ENCODE measurements at regions not wholly inside any gene's neighbourhood (a gene's known extent, or its start where the extent isn't known, plus 50 kb on each side); places are given as distances from the start of the nearest gene placed in this dataset.
A peak's percentile ranks its signal among the peaks of the same experiment; 100 is the strongest.
"Not testable (repeated sequence)": the region's sequence is repeated elsewhere in the genome, so short reads cannot be mapped to it uniquely, and the experiment has no call there.

DNA sequence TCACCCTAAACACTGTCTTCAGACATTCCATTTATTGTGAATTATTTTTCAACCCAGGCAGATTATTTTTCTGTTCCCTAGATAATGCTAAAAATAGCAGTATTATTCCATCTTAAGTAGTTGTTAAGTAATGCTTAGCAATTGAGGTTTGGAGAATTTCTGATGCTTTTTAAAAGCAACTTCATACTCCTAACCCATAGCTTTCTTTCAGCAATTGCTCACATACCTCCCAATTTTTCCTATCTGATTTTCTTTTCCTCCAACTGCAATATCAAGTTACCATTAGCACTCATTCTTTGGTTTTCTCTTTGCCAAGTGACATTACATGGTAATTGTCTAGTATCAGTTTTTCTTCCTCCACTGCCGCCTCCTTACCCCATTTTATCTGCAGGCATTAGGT lies 104.7 kb downstream of the GPR85 start:
- no peak for DNase-seq

- DNase-seq = not testable (repeated sequence)
Observed at GRCh38 chr7:112979055-112979454, 107.6 kb downstream of the GPR85 start.

GRCh38 chr7:112977244-112977955 lies 109.2 kb downstream of the GPR85 start:
- not testable (repeated sequence) for DNase-seq

DNA sequence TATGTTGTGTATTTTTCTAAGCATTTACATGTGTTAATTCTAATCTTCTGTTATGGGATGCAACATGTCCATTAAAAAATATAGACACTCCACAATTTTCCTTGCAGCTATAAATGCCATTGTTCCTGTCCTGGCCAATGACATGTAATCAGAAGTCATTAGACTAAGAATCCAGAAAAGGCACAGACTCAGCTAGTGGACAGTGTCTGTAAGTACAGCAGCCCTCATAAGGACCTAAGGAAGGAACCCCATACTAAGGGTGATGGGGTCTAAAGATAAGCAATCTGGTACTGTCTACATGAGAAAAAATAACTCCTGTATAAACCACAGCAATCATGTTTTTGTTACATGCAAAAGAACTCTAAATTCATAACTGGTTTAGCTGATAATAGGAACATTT lies 115.9 kb downstream of the GPR85 start:
- no peak for DNase-seq

GRCh38 chr7:112969946-112970345 lies 116.7 kb downstream of the GPR85 start:
- no peak for DNase-seq

DNA sequence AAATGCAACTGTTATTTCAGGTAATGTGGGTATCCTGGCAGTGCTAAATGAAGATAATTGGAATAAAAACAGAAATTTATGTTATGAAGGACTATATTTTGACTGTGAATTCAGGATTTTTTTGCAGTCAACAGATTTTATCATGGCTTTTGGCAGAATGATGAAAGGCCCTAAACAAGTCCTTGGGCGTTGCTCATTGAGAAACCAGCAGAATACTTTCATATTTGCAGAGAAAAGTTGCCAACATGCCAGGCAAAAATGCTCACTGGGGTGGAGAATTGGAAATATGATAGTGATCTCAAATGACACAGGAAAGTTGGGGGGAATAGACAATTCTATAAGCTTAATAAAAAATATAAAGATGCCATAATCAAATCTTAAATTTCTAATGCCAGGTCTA lies 121.1 kb downstream of the GPR85 start:
- no peak for DNase-seq

DNA sequence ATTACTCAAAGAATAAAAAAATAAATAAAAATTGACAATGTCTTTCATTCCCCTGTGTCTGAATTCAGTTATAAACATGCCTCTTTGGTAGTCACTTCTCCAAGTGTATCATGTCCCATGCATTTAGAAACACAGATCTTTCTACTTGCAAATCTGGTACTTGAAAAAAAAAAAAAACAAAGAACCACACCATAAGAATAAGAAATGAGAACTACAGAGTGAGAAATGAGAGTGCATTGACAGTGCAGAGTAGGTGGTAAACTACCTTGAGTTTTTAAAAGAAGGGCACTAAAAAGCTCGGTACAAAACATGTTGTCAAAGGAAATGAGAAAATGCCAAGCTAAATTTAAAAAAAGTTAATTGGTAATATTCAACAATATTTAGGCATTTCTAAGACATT lies 123.0 kb downstream of the GPR85 start:
- DNase-seq = no peak

DNA sequence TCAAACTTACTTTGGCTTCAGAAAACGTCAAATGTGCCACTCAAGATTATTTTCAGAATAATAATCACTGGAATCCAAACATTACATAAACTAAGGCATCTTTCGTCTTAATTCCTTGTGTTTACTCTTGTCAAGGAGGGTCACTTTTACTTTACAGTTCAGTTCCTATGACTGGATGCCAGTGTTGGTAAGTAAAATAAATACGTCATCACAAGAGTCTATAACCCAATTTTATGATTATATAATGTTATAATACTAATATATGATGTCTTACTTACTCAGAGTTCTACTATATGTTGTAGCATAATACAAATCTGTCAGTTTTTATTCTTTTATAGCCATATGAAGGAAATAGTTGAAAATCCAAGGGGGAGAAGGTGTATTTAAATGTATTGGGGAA lies 123.8 kb downstream of the GPR85 start:
- DNase-seq = no peak

DNA sequence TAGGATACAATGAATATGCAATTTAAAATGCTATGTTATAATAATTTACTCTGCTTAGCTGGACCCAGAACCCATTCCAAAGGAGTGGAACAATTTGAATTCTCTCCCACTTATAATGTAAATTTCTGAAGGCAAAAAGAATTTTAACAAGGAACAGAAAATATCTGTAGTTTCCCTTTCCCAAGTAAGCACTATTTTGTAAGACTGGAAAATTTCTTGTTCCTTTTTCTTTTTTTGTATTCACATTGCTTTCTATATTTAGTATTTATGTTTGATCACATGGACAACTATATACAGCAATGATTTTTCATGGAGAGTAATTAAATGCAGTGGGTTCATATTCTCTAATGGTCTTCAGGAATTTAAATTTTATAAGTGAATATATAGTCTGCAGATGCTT lies 127.4 kb downstream of the GPR85 start:
- no peak for DNase-seq

GRCh38 chr7:112958775-112959174 lies 127.9 kb downstream of the GPR85 start:
- no peak for DNase-seq

DNA sequence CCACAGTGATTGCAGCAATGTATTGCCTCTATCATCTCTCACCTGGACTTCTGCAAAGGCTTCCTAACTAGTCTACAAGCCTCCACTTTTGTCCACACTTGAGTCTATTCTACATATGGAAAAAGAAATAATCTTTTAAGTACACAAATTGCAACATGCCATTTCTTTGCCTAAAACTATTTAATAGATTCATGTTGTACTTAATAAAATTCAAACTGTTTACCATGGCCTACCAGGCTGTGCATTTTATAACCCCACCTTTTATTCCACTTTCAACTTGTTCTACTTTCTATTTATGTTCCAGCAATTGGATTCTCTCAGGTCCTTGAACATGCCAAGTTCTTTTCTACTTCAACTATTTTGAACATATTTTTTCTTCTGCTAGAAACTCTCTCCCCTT lies 128.7 kb downstream of the GPR85 start:
- no peak for DNase-seq

DNA sequence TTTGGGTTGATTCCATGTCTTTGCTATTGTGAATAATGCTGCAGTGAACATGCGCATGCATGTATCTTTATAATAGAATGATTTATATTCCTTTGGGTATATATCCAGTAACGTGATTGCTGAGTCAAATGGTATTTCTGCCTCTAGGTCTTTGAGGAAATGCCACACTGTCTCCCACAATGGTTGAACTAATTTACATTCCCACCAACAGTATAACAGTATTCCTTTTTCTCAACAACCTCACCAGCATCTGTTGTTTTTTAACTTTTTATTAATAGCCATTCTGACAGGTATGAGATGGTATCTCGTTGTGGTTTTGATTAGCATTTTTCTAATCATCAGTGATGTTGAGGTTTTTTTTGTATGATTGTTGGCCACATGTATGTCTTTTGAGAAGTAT lies 133.6 kb downstream of the GPR85 start:
- not testable (repeated sequence) for DNase-seq

GRCh38 chr7:112951070-112951469 lies 135.6 kb downstream of the GPR85 start:
- DNase-seq = no peak

DNA sequence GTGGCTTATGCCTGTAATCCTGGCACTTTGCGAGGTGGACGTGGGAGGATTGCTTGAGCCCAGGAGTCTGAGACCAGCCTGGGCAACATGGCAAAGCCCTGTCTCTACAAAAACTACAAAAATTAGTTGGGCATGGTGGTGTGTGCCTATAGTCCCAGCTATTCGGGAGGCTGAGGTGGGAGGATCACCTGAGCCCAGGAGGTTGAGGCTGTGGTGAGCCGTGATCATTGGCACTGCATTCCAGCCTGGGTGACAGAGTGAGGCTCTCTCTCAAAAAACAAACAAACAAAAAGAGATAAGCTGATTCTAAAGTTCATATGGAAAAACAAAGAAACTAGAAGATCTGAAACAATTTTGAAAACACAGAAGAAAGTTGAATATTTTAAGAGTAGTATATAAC lies 136.9 kb downstream of the GPR85 start:
- DNase-seq = not testable (repeated sequence)

- no peak for DNase-seq
Observed at GRCh38 chr7:112946350-112946749, 140.3 kb downstream of the GPR85 start.

- no peak for DNase-seq
Observed at GRCh38 chr7:112945046-112945445, 141.6 kb downstream of the GPR85 start.

- DNase-seq = no peak
Observed at GRCh38 chr7:112942981-112943380, 143.6 kb downstream of the GPR85 start.

- DNase-seq = not testable (repeated sequence)
Observed at GRCh38 chr7:112942125-112942524, 144.5 kb downstream of the GPR85 start.

DNA sequence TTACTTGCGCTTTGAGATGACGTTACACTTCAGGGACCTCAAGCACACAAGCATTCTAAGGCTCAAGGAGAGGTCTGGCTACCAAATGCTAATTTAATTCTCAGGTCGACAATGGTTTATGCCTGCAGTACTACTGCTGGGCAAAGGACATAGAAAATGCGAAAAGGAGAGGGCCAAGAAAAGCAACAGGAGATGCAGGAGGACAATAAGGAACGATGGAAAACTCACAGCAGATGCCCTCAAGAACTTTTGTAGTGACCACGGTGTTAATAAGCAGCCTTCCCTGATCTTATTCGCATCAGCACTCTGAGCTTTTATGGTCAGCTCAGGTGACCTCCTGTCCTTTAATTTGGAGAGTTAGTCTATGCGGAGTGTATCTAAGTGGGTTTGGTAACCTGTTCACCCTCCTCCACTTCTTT lies 146.3 kb downstream of the GPR85 start:
- DNase-seq = no peak

DNA sequence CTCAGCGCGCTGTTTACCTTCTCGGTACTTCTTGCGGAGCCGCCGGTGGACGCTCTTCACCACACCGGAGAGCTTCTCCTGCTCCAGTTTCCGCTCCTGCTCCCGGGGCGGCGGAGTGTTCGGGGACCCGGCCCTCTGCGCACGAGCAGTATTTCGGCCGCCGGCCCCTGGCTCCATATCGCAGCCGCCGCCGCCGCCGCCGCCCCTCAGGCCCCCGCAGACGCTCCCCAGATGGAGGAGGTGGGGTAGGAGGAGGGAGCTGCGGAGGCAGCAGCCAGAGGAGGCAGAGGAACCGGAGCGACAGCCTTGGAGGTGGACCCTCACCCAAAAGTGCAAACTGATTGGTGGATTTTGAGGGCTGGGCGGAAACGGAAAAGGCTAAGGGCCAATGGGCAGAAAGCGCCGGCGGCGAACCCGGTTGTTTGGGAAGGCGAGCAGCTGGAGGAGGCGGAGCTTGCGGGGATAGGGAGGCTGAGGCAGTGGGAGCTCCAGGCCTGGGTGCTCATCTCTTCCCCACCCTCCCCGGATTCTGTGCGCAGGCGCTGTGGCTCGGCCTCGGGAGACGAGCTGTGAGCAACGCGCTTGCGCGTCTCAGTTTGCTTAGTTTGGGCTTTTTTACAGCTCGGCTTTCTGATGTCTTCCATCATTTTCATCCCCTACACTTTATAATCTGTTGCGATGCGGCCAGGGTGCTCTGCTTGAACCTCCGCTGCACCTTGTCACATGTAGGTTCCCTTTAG lies 146.9 kb downstream of the GPR85 start:
- DNase-seq = peak; percentile 100

DNA sequence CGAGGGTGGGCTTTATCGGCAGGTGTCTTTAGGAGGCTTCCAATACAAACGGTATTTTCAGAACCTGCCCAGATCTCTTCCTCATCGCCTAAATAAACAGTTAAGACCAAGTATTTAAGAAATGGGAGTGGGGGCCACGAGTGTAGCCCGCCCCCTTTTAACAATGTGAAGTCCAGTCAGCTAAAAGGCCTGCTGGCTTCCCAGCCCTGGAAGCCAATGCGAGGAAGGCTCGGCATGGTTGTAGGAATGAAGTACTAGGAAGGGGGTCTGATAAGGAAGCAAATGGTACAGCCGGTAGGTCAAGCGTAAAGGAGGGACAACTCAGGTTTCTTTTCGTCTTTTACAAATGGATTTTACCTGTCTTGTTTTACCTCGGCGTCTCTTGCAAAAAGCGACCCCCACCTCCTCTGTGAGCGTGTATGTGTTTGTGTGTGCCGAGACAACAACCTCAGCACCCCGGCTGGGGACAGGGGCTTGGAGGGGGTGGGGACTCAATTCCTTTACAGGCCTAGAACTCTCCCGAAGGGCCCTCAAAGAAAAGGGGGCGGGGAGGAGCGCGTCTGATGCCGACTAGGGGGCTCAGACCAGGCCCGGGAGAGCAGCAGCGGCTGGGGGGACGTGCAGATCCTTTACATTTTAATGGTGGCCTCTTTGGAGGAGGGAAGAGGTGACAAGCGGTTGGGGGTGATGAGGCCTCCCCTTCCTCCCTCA lies 147.6 kb downstream of the GPR85 start:
- DNase-seq = peak; percentile 31

- no peak for DNase-seq
Observed at GRCh38 chr7:112937651-112938415, 147.6 kb upstream of the TMEM168 start.

- no peak for DNase-seq
Observed at GRCh38 chr7:112933598-112933997, 143.4 kb upstream of the TMEM168 start.

Measured in midbrain (tissue), 1 donor.